Vagina (tissue), 2 donors: ENCODE measurements at regions not wholly inside any gene's neighbourhood (a gene's known extent, or its start where the extent isn't known, plus 50 kb on each side); places are given as distances from the start of the nearest gene placed in this dataset.

ENCODE experiments used
- POLR2A ChIP-seq, 2 donors: fragments of 450-650 bp; IDR thresholded peaks; one replicate each; pipeline ENCODE4 v1.6.1; 2017; ENCODE audit warnings: antibody characterized with exemption in 2 of 2, mild to moderate bottlenecking in 2 of 2, moderate library complexity in 2 of 2
- TF ChIP-seq, protein P1 (sequence below), 3 experiments: fragments of 450-650 bp in 2 of 3; fragments of 200-600 bp in 1 of 3; sonication (generic) in 1 of 3; IDR thresholded peaks; one replicate each; pipeline ENCODE4 v1.5.1; 2017 to 2019; ENCODE audit warnings: antibody characterized with exemption in 3 of 3, mild to moderate bottlenecking in 2 of 3, moderate library complexity in 2 of 3

DNA sequence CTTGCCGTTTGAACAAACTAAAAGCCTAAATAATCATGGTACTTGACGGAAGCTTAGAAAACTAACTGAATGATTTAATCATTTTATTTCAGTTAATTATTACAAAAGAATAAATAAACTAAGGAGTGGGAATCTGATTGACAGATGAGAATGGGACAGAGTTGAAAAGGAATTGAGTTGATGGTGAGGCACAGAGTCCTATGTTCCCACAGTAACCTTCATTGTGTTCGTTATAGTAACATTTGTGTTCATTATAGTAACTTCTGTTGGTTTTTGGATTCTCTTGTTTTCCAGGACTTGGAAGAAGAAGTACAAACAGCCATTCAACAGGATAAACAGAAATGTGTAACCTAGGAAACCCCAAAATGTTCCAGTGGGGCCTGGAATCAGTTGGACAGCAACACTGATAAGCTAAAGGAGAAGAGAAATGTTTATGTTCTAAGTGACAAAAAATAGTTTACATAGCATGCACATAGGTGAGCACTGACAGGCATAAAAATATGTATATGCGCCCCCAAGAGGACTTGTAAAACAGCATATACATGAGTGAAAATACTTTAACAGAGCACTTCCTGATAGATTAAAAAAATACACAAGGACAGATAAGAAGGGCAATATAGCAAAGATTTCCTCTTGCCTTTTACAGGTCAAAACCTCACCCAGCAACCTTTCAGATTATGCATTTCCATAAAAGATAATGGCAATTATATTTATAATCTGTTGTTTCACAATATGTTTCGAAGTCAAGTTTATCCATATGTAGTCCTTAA lies 218.6 kb upstream of the HTR2C start:
- TF ChIP-seq, protein P1, sequence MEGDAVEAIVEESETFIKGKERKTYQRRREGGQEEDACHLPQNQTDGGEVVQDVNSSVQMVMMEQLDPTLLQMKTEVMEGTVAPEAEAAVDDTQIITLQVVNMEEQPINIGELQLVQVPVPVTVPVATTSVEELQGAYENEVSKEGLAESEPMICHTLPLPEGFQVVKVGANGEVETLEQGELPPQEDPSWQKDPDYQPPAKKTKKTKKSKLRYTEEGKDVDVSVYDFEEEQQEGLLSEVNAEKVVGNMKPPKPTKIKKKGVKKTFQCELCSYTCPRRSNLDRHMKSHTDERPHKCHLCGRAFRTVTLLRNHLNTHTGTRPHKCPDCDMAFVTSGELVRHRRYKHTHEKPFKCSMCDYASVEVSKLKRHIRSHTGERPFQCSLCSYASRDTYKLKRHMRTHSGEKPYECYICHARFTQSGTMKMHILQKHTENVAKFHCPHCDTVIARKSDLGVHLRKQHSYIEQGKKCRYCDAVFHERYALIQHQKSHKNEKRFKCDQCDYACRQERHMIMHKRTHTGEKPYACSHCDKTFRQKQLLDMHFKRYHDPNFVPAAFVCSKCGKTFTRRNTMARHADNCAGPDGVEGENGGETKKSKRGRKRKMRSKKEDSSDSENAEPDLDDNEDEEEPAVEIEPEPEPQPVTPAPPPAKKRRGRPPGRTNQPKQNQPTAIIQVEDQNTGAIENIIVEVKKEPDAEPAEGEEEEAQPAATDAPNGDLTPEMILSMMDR (IDR thresholded peaks at IDR 0.05), result no peak
- no peak for TF ChIP-seq POLR2A (IDR thresholded peaks at IDR 0.05)
